ENCODE measurements at regions not wholly inside any gene's neighbourhood (a gene's known extent, or its start where the extent isn't known, plus 50 kb on each side); places are given as distances from the start of the nearest gene placed in this dataset.

DNA sequence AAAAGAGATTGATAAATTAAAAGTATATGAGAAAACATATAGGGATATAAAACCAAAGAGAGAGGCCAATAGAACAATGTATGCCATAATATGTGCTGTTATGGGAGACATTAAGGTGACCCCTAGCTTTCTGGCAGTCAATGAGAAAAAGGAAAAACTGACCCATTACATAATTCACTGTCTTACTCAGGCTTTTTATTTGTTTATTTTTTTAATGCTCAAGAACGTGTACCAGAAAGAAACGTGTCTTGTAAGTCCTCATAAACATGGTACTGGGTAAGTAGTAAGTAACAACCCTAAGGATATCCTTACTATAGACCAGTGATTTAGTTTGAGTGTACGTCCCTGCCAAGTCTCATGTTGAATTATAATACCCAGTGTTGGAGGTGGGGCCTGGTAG, 160.8 kb upstream of the PHACTR1 start:
- no peak for TF ChIP-seq EZH2 (IDR thresholded peaks at IDR 0.05; ENCODE audit: borderline replicate concordance, low read depth, low read length, poor library complexity, severe bottlenecking)
- TF ChIP-seq, protein P1, sequence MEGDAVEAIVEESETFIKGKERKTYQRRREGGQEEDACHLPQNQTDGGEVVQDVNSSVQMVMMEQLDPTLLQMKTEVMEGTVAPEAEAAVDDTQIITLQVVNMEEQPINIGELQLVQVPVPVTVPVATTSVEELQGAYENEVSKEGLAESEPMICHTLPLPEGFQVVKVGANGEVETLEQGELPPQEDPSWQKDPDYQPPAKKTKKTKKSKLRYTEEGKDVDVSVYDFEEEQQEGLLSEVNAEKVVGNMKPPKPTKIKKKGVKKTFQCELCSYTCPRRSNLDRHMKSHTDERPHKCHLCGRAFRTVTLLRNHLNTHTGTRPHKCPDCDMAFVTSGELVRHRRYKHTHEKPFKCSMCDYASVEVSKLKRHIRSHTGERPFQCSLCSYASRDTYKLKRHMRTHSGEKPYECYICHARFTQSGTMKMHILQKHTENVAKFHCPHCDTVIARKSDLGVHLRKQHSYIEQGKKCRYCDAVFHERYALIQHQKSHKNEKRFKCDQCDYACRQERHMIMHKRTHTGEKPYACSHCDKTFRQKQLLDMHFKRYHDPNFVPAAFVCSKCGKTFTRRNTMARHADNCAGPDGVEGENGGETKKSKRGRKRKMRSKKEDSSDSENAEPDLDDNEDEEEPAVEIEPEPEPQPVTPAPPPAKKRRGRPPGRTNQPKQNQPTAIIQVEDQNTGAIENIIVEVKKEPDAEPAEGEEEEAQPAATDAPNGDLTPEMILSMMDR (conservative IDR thresholded peaks at IDR 0.05; ENCODE audit: low read depth, low read length) = no peak
